Tibial nerve (tissue), 4 donors: ENCODE measurements at regions not wholly inside any gene's neighbourhood (a gene's known extent, or its start where the extent isn't known, plus 50 kb on each side); places are given as distances from the start of the nearest gene placed in this dataset.

ENCODE experiments used
- DNase-seq, 2 donors: peaks; one replicate each; pipeline ENCODE4 v3.0.0-alpha.2; 2019; ENCODE audit warnings: low spot score in 2 of 2
- H3K27ac ChIP-seq, 4 donors: fragments of 200-600 bp; sonication (generic) in 3 of 4; one replicate each; pipeline ENCODE4 v1.5.1; 2017 to 2019; ENCODE audit warnings: mild to moderate bottlenecking in 1 of 4
- H3K27me3 ChIP-seq, 2 donors: fragments of 200-600 bp; sonication (generic) in 1 of 2; one replicate each; pipeline versions ENCODE4 v1.5.1 to v1.6.0; 2017 to 2019
- H3K36me3 ChIP-seq, 3 donors: fragments of 200-600 bp; sonication (generic); one replicate each; pipeline ENCODE4 v1.5.1; 2018 to 2019
- H3K4me1 ChIP-seq, 4 donors: fragments of 200-600 bp; sonication (generic) in 3 of 4; one replicate each; pipeline ENCODE4 v1.5.1; 2017 to 2019
- H3K4me3 ChIP-seq, 4 donors: fragments of 200-600 bp; sonication (generic) in 3 of 4; one replicate each; pipeline ENCODE4 v1.5.1; 2017 to 2019; ENCODE audit warnings: mild to moderate bottlenecking in 1 of 4, moderate library complexity in 1 of 4
- H3K9me3 ChIP-seq, 4 donors: fragments of 200-600 bp; sonication (generic) in 3 of 4; one replicate each; pipeline ENCODE4 v1.5.1; 2017 to 2019
- EP300 ChIP-seq, 2 donors: sonication (generic); formaldehyde crosslinking; IDR thresholded peaks; one replicate each; pipeline ENCODE4 v1.6.1; 2017; ENCODE audit warnings: antibody characterized with exemption in 2 of 2, mild to moderate bottlenecking in 1 of 2
- POLR2A ChIP-seq, 2 donors: fragments of 450-650 bp; IDR thresholded peaks; one replicate each; pipeline ENCODE4 v1.6.1; 2017; ENCODE audit warnings: antibody characterized with exemption in 2 of 2, mild to moderate bottlenecking in 2 of 2, moderate library complexity in 2 of 2
- WGBS, 2 donors: methylation state at CpG; one replicate each; pipeline ENCODE4 v1.1.5; 2018; 5-methylcytosine and 5-hydroxymethylcytosine counted together
- TF ChIP-seq, protein P1 (sequence below), 5 experiments: fragments of 200-600 bp in 3 of 5; fragments of 450-650 bp in 2 of 5; sonication (generic) in 3 of 5; IDR thresholded peaks; one replicate each; pipeline ENCODE4 v1.5.1; 2016 to 2019; ENCODE audit warnings: antibody characterized with exemption in 5 of 5, mild to moderate bottlenecking in 3 of 5, moderate library complexity in 2 of 5

DNA sequence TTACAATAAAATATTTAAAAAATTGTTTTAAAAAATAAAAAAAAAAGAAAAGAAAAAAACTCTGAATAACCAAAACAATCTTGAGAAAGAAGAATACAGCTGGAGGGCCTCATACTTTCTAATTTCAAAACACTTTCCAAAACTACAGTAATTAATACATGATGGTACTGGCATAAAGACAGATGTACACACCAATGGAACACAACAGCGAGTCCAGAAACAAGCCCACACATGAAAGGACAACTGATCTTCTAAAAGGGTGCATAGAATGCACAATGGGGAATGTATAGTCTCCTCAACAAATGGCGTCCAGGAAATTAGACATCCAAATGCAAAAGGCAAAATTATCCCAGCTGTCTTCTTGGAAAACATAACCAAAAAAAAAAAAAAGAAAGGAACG is 99.6 kb downstream of the LURAP1L start:
- TF ChIP-seq POLR2A (IDR thresholded peaks at IDR 0.05) (no peak), EP300 (IDR thresholded peaks at IDR 0.05) (no peak)
- TF ChIP-seq, protein P1, sequence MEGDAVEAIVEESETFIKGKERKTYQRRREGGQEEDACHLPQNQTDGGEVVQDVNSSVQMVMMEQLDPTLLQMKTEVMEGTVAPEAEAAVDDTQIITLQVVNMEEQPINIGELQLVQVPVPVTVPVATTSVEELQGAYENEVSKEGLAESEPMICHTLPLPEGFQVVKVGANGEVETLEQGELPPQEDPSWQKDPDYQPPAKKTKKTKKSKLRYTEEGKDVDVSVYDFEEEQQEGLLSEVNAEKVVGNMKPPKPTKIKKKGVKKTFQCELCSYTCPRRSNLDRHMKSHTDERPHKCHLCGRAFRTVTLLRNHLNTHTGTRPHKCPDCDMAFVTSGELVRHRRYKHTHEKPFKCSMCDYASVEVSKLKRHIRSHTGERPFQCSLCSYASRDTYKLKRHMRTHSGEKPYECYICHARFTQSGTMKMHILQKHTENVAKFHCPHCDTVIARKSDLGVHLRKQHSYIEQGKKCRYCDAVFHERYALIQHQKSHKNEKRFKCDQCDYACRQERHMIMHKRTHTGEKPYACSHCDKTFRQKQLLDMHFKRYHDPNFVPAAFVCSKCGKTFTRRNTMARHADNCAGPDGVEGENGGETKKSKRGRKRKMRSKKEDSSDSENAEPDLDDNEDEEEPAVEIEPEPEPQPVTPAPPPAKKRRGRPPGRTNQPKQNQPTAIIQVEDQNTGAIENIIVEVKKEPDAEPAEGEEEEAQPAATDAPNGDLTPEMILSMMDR (IDR thresholded peaks at IDR 0.05): no peak
- Histone ChIP-seq H3K27ac (no peak overlapping the region), H3K9me3 (no peaks in the 10 kb centered on the region), H3K4me1 (no peaks in the 10 kb centered on the region), H3K36me3 (no peaks in the 10 kb centered on the region), H3K27me3 (no peaks in the 10 kb centered on the region), H3K4me3 (no peak overlapping the region)
- no peak for DNase-seq
- 77 to 79% methylated on average over 3 of the region's 3 CpGs for WGBS, 2 donors

DNA sequence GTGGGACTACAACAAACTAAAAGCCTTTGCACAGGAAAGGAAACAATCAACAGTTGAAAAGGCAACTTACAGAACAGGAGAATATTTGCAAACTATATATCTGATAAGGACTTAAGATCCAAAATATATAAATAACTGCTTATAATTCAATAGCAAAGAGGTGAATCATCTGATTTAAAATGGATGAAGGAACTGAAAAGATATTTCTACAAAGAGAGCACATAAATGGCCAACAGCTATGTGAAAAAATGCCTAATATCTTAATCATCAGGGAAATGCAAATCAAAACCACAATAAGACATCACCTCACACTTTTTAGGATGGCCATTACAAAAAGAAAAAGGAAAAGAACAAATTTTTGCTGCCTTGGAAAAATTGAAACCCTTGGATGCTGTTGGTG is 100.4 kb downstream of the LURAP1L start:
- Histone ChIP-seq H3K36me3 (no peaks in the 10 kb centered on the region), H3K4me1 (no peaks in the 10 kb centered on the region), H3K27ac (no peak overlapping the region), H3K4me3 (no peak overlapping the region), H3K9me3 (no peaks in the 10 kb centered on the region), H3K27me3 (no peaks in the 10 kb centered on the region)
- TF ChIP-seq, protein P1 (IDR thresholded peaks at IDR 0.05): no peak
- no peak for DNase-seq

DNA sequence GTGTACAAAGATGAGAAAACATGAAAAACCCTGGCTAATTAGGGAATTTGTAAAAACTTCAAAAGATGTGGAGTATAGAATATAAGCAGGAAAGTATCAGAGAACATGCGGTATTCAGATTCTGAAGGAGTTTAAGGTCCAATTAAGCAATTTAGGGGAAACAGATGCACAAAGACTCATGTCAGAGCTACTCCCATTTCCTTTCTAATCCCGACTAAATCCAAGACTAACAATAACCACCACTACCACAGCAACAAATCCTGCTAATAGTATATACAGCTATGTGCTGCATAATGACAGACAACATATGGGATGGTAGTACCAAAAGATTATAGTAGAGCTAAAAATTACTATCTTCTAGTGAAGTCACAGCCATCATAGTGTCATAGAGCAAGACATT is 102.1 kb downstream of the LURAP1L start:
- 44 to 46% methylated on average over 2 of the region's 2 CpGs for WGBS, 2 donors
- DNase-seq: no peak
- Histone ChIP-seq H3K27me3 (no peaks in the 10 kb centered on the region), H3K27ac (no peak overlapping the region), H3K9me3 (no peaks in the 10 kb centered on the region), H3K36me3 (no peaks in the 10 kb centered on the region), H3K4me1 (peaks cover 0 to 8% (median 0%) of the 10 kb centered on the region in 4 donors), H3K4me3 (no peak overlapping the region)
- TF ChIP-seq EP300 (IDR thresholded peaks at IDR 0.05): no peak
- TF ChIP-seq, protein P1 (IDR thresholded peaks at IDR 0.05): no peak
- no peak for TF ChIP-seq POLR2A (IDR thresholded peaks at IDR 0.05)

DNA sequence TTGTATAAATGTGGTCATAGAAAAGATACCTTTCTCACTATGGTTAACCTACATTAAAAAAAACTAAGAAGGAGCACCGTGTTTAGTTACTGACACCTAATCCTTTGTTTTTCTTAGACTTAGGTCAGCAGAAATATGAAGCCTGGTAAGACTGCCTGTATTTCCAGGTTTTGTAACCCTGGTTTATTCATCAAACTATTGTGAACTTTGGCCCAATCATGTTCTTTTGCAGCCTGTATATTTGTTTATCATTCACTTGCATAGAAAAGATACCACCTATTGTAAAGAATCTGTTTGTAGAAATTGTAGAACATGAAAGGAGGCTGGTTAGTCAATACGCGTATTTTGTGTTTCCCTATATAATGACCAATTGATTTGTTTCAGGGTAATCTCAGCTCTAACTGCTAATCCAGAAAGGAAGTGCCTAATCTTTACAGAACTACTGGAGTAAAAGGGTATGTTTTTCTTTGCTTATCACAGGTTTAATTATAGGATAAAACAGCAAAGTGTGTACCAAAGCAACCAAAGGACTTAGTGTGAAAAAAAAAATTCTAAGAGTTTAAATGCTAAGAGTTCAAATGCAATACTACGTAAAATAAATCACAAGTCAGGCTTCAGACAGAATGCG is 103.6 kb downstream of the LURAP1L start:
- Histone ChIP-seq H3K9me3 (no peaks in the 10 kb centered on the region), H3K4me3 (no peak overlapping the region), H3K27me3 (no peaks in the 10 kb centered on the region), H3K27ac (no peak overlapping the region), H3K36me3 (no peaks in the 10 kb centered on the region), H3K4me1 (peaks cover 0 to 19% (median 0%) of the 10 kb centered on the region in 4 donors)
- 39 to 47% methylated on average over 5 of the region's 5 CpGs for WGBS, 2 donors
- DNase-seq: no peak
- TF ChIP-seq EP300 (IDR thresholded peaks at IDR 0.05) (no peak), POLR2A (IDR thresholded peaks at IDR 0.05) (no peak)
- TF ChIP-seq, protein P1 (IDR thresholded peaks at IDR 0.05): no peak

DNA sequence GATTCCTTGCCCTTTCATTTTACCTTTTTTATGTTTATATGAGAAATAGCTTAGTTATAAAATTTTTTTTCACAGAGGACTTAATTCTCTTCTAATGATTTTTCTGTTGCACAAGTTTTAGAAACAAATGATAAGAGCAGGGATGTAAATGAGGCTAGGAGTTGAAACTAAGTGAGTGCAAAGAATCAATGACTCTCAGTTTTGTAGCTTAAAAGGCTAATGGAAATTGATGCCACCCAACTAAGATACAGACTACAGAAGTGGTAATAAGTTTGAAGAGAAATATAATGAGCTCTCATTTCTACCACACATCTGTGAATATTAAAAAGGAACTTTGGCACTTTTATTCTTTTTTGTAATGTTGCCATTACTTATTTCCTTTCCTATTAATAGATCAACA is 105.1 kb downstream of the LURAP1L start:
- Histone ChIP-seq H3K4me3 (no peak overlapping the region), H3K27ac (no peak overlapping the region), H3K9me3 (no peaks in the 10 kb centered on the region), H3K36me3 (no peaks in the 10 kb centered on the region), H3K27me3 (no peaks in the 10 kb centered on the region), H3K4me1 (peaks cover 0 to 19% (median 0%) of the 10 kb centered on the region in 4 donors)
- DNase-seq: no peak
- TF ChIP-seq EP300 (IDR thresholded peaks at IDR 0.05) (no peak), POLR2A (IDR thresholded peaks at IDR 0.05) (no peak)
- TF ChIP-seq, protein P1 (IDR thresholded peaks at IDR 0.05): no peak
